SK-N-SH treated with all-trans-retinoic acid at 6 μM for 48 hours (cell line): ENCODE measurements at regions not wholly inside any gene's neighbourhood (a gene's known extent, or its start where the extent isn't known, plus 50 kb on each side); places are given as distances from the start of the nearest gene placed in this dataset.
A peak's percentile ranks its signal among the peaks of the same experiment; 100 is the strongest.

Source experiments
- ATAC-seq: fragments of 200-7000 bp; cut with Tn5 transposase; 3 replicates; pipeline ENCODE4 v1.9.1; 2020; ENCODE audit warnings: mild to moderate bottlenecking, moderate library complexity
- ARNTL ChIP-seq: fragments of 450-650 bp; formaldehyde crosslinking; IDR thresholded peaks from 2 replicates; pipeline ENCODE4 v1.5.0; 2020; ENCODE audit warnings: low read depth, mild to moderate bottlenecking, moderate library complexity, borderline replicate concordance
- BACH2 ChIP-seq: fragments of 250-450 bp; sonication (Bioruptor Pico); IDR thresholded peaks from 2 replicates; pipeline ENCODE4 v1.9.0; 2021; ENCODE audit warnings: mild to moderate bottlenecking, borderline replicate concordance
- CREB5 ChIP-seq: fragments of 250-450 bp; sonication (Bioruptor Pico); IDR thresholded peaks from 2 replicates; pipeline ENCODE4 v1.5.1; 2020; ENCODE audit warnings: low read depth, mild to moderate bottlenecking, moderate library complexity
- CSDC2 ChIP-seq: fragments of 250-450 bp; sonication (Bioruptor Pico); IDR thresholded peaks from 2 replicates; pipeline ENCODE4 v1.5.0; 2020; ENCODE audit warnings: mild to moderate bottlenecking, moderate library complexity
- CSRNP3 ChIP-seq: fragments of 250-450 bp; sonication (Bioruptor Pico); IDR thresholded peaks from 2 replicates; pipeline ENCODE4 v1.5.1; 2021; ENCODE audit warnings: mild to moderate bottlenecking, moderate library complexity
- ISL1 ChIP-seq: fragments of 250-450 bp; sonication (Bioruptor Pico); IDR thresholded peaks from 2 replicates; pipeline ENCODE4 v2.1.2; 2022; ENCODE audit warnings: mild to moderate bottlenecking, moderate library complexity
- PATZ1 ChIP-seq: fragments of 250-450 bp; sonication (Bioruptor Pico); IDR thresholded peaks from 2 replicates; pipeline ENCODE4 v1.8.0; 2020; ENCODE audit warnings: mild to moderate bottlenecking, moderate library complexity, borderline replicate concordance
- POU6F1 ChIP-seq: fragments of 250-450 bp; sonication (Bioruptor Pico); IDR thresholded peaks from 2 replicates; pipeline ENCODE4 v1.8.0; 2021; ENCODE audit warnings: low read depth, mild to moderate bottlenecking, moderate library complexity, borderline replicate concordance
- PPARA ChIP-seq: fragments of 250-450 bp; sonication (Bioruptor Pico); IDR thresholded peaks from 2 replicates; pipeline ENCODE4 v1.5.0; 2020; ENCODE audit warnings: mild to moderate bottlenecking, borderline replicate concordance
- RARB ChIP-seq: fragments of 250-450 bp; sonication (Bioruptor Pico); IDR thresholded peaks from 2 replicates; pipeline ENCODE4 v1.8.0; 2021; ENCODE audit warnings: mild to moderate bottlenecking, moderate library complexity
- SNAI2 ChIP-seq: fragments of 250-450 bp; sonication (Bioruptor Pico); IDR thresholded peaks from 2 replicates; pipeline ENCODE4 v1.5.0; 2020; ENCODE audit warnings: mild to moderate bottlenecking, moderate library complexity
- TCF4 ChIP-seq: fragments of 250-450 bp; sonication (Bioruptor Pico); IDR thresholded peaks from 2 replicates; pipeline ENCODE4 v1.8.0; 2021; ENCODE audit warnings: mild to moderate bottlenecking, moderate library complexity, borderline replicate concordance
- TOX ChIP-seq: fragments of 250-450 bp; sonication (Bioruptor Pico); IDR thresholded peaks from 2 replicates; pipeline ENCODE4 v1.8.0; 2021; ENCODE audit warnings: mild to moderate bottlenecking, moderate library complexity, borderline replicate concordance
- TSHZ2 ChIP-seq: fragments of 250-450 bp; sonication (Bioruptor Pico); IDR thresholded peaks from 2 replicates; pipeline ENCODE4 v1.5.0; 2020; ENCODE audit warnings: mild to moderate bottlenecking, moderate library complexity
- ZFP30 ChIP-seq: fragments of 450-650 bp; formaldehyde crosslinking; IDR thresholded peaks from 2 replicates; pipeline ENCODE4 v1.5.0; 2022; ENCODE audit warnings: mild to moderate bottlenecking, moderate library complexity
- ZNF565 ChIP-seq: fragments of 450-650 bp; formaldehyde crosslinking; conservative IDR thresholded peaks from 2 replicates; pipeline ENCODE4 v1.5.0; 2020; ENCODE audit warnings: low read depth, mild to moderate bottlenecking, moderate library complexity
- ZNF70 ChIP-seq: fragments of 450-650 bp; formaldehyde crosslinking; IDR thresholded peaks from 2 replicates; pipeline ENCODE4 v1.5.0; 2020; ENCODE audit warnings: mild to moderate bottlenecking, moderate library complexity
- ZNF8 ChIP-seq: fragments of 450-650 bp; formaldehyde crosslinking; IDR thresholded peaks from 2 replicates; pipeline ENCODE4 v1.5.0; 2020; ENCODE audit warnings: mild to moderate bottlenecking, moderate library complexity

GRCh38 chr6:72552938-72553337, 68.9 kb upstream of the KCNQ5 start:
- TF ChIP-seq ARNTL (CRISPR knock-in tag) (no peak), ZNF565 (no peak), TSHZ2 (CRISPR knock-in tag) (no peak), SNAI2 (CRISPR knock-in tag) (no peak)
- ATAC-seq = peak; percentile 51

GRCh38 chr6:72553531-72554511, 68.0 kb upstream of the KCNQ5 start:
- no peak for TF ChIP-seq CSDC2 (CRISPR knock-in tag)
- TF ChIP-seq ZFP30 (CRISPR knock-in tag) = no peak
- TF ChIP-seq TSHZ2 (CRISPR knock-in tag) = no peak
- TF ChIP-seq ZNF565 = no peak
- TF ChIP-seq PPARA = no peak
- TF ChIP-seq ISL1 (CRISPR knock-in tag) = peak; percentile 68
- TF ChIP-seq SNAI2 (CRISPR knock-in tag) = no peak
- no peak for TF ChIP-seq POU6F1 (CRISPR knock-in tag)
- peak; percentile 32; the same call in 1 of the 2 replicates for TF ChIP-seq RARB (CRISPR knock-in tag)
- TF ChIP-seq ZNF8 (CRISPR knock-in tag) = no peak
- TF ChIP-seq TOX (CRISPR knock-in tag) = peak; percentile 80; the same call in 1 of the 2 replicates
- no peak for TF ChIP-seq CSRNP3
- no peak for TF ChIP-seq CREB5
- TF ChIP-seq TCF4 (CRISPR knock-in tag) = no peak
- TF ChIP-seq BACH2 = no peak
- TF ChIP-seq ARNTL (CRISPR knock-in tag) = no peak
- no peak for TF ChIP-seq ZNF70
- TF ChIP-seq PATZ1 = no peak
- peak; percentile 92 for ATAC-seq
